SK-N-SH (cell line): ENCODE measurements at regions not wholly inside any gene's neighbourhood (a gene's known extent, or its start where the extent isn't known, plus 50 kb on each side); places are given as distances from the start of the nearest gene placed in this dataset.

Experiments used
- CHD2 ChIP-seq: fragments of 150-350 bp; IDR thresholded peaks from 2 replicates; pipeline ENCODE4 v1.6.1; 2018; ENCODE audit warnings: low read length; ENCODE audit not compliant: partially characterized antibody
- CTCF ChIP-seq: fragments of 200-600 bp; sonication (generic); IDR thresholded peaks from 2 replicates; pipeline ENCODE4 v1.6.1; 2017; ENCODE audit warnings: antibody characterized with exemption, mild to moderate bottlenecking, moderate library complexity
- EP300 ChIP-seq, 2 experiments: IDR thresholded peaks; 2 replicates each; pipeline versions ENCODE4 v1.4.0 to v1.6.1; 2012; ENCODE audit warnings: borderline replicate concordance in 1 of 2, low read depth in 1 of 2, low read length in 1 of 2
- EZH2phosphoT487 ChIP-seq: fragments of 200-600 bp; sonication (generic); IDR thresholded peaks from 2 replicates; pipeline ENCODE4 v1.6.1; 2017; ENCODE audit warnings: low read depth, mixed run types, mild to moderate bottlenecking, antibody characterized with exemption, moderate library complexity, borderline replicate concordance
- FOXM1 ChIP-seq: IDR thresholded peaks from 2 replicates; pipeline ENCODE4 v1.4.0; 2012; ENCODE audit warnings: low read depth, mild to moderate bottlenecking
- MAX ChIP-seq: IDR thresholded peaks from 2 replicates; pipeline ENCODE4 v1.4.0; 2012; ENCODE audit warnings: low read depth
- MXI1 ChIP-seq: IDR thresholded peaks from 2 replicates; pipeline ENCODE4 v1.6.1; 2012; ENCODE audit warnings: mild to moderate bottlenecking, low read depth, low read length, improper control_type of control experiment
- NRF1 ChIP-seq: IDR thresholded peaks from 2 replicates; pipeline ENCODE4 v1.6.1; 2012; ENCODE audit warnings: low read depth, mild to moderate bottlenecking, low read length
- POLR2AphosphoS5 ChIP-seq: IDR thresholded peaks from 2 replicates; pipeline ENCODE4 v1.6.1; 2012; ENCODE audit warnings: low read depth, low read length
- REST ChIP-seq: IDR thresholded peaks from 2 replicates; pipeline ENCODE4 v1.6.1; 2012; ENCODE audit warnings: mild to moderate bottlenecking, low read depth, low read length, moderate library complexity
- RXRA ChIP-seq: IDR thresholded peaks from 2 replicates; pipeline ENCODE4 v1.4.0; 2012; ENCODE audit warnings: low read depth, mild to moderate bottlenecking, borderline replicate concordance
- TAF1 ChIP-seq: IDR thresholded peaks from 2 replicates; pipeline ENCODE4 v1.6.1; 2012; ENCODE audit warnings: low read depth, mild to moderate bottlenecking, low read length, moderate library complexity, borderline replicate concordance
- USF1 ChIP-seq: IDR thresholded peaks from 2 replicates; pipeline ENCODE4 v1.4.0; 2012; ENCODE audit warnings: low read depth, borderline replicate concordance
- YY1 ChIP-seq: IDR thresholded peaks from 2 replicates; pipeline ENCODE4 v1.4.0; 2012; ENCODE audit warnings: low read depth, mild to moderate bottlenecking

- no peak for TF ChIP-seq POLR2AphosphoS5
- TF ChIP-seq TAF1 = no peak
- TF ChIP-seq CTCF = peak; percentile 23; the same call in 1 of the 2 replicates
- TF ChIP-seq RXRA = no peak
- TF ChIP-seq EZH2phosphoT487 = no peak
- TF ChIP-seq YY1 = no peak
- TF ChIP-seq FOXM1 = no peak
- no peak for TF ChIP-seq MAX
- TF ChIP-seq CHD2 = no peak
- no peak for TF ChIP-seq REST
- TF ChIP-seq NRF1 = no peak
- TF ChIP-seq MXI1 = no peak
- TF ChIP-seq EP300 (IDR thresholded peaks at IDR 0.05; ENCODE audit: borderline replicate concordance in 1 of 2, low read depth in 1 of 2, low read length in 1 of 2) = no peak
- TF ChIP-seq USF1 = no peak
These were observed 123.9 kb upstream of the NCAM1 start for GRCh38 chr11:112837162-112837826.
